OCI-LY7 (cell line): ENCODE measurements at regions not wholly inside any gene's neighbourhood (a gene's known extent, or its start where the extent isn't known, plus 50 kb on each side); places are given as distances from the start of the nearest gene placed in this dataset.

Experiments
- EZH2phosphoT487 ChIP-seq: fragments of 200-600 bp; sonication (generic); IDR thresholded peaks from 2 replicates; pipeline ENCODE4 v1.6.1; 2018; ENCODE audit warnings: low read depth, borderline replicate concordance, mild to moderate bottlenecking, mixed run types, antibody characterized with exemption, low read length, moderate library complexity, mixed read lengths
- TF ChIP-seq, protein P1 (sequence below): fragments of 200-600 bp; sonication (generic); conservative IDR thresholded peaks from 2 replicates; pipeline ENCODE4 v1.5.1; 2014; ENCODE audit warnings: mild to moderate bottlenecking, antibody characterized with exemption, low read length, moderate library complexity, mixed read lengths

DNA sequence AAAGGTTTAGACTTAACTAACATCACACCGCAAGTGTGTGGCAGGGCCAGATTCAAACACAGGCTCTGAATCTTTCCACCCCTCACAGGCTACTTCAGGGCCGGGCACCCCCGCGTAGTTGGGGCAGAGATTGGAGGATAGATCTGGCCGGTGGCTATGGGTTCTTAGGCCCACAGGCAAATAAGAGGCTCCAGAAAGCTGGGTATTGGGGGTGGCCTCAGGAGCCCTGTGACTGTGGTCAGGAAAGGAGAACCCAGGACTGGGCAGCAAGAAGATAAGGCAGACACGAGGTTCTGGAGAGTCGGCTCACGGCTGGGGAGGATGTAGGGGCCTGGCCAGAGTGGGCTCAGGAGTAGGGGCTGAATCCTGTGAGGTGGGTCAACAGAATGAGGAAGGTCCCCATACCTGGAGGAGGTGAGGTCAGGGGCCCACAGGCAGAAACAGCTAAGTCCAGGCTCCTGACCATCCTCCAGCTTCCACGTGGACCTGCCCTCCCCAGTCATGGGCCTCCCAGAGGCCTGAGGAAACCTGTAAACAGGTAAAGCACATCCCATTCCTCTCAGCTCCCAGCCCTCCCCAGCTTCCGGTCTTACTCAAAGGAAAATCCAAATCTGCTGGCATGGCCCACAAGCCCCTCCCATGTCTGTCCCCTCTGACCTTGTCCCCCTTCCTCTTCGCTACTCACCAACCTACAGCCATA, 306.2 kb downstream of the MATN1 start:
- TF ChIP-seq, protein P1, sequence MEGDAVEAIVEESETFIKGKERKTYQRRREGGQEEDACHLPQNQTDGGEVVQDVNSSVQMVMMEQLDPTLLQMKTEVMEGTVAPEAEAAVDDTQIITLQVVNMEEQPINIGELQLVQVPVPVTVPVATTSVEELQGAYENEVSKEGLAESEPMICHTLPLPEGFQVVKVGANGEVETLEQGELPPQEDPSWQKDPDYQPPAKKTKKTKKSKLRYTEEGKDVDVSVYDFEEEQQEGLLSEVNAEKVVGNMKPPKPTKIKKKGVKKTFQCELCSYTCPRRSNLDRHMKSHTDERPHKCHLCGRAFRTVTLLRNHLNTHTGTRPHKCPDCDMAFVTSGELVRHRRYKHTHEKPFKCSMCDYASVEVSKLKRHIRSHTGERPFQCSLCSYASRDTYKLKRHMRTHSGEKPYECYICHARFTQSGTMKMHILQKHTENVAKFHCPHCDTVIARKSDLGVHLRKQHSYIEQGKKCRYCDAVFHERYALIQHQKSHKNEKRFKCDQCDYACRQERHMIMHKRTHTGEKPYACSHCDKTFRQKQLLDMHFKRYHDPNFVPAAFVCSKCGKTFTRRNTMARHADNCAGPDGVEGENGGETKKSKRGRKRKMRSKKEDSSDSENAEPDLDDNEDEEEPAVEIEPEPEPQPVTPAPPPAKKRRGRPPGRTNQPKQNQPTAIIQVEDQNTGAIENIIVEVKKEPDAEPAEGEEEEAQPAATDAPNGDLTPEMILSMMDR = no peak
- no peak for TF ChIP-seq EZH2phosphoT487
